Fibroblast of the conjunctiva (primary cell): ENCODE measurements at regions not wholly inside any gene's neighbourhood (a gene's known extent, or its start where the extent isn't known, plus 50 kb on each side); places are given as distances from the start of the nearest gene placed in this dataset.
"Not testable (repeated sequence)": the region's sequence is repeated elsewhere in the genome, so short reads cannot be mapped to it uniquely, and the experiment has no call there.

Experiments used
- DNase-seq: peaks from one replicate; pipeline ENCODE4 v3.0.0-alpha.2; 2010; ENCODE audit warnings: low read depth

DNA sequence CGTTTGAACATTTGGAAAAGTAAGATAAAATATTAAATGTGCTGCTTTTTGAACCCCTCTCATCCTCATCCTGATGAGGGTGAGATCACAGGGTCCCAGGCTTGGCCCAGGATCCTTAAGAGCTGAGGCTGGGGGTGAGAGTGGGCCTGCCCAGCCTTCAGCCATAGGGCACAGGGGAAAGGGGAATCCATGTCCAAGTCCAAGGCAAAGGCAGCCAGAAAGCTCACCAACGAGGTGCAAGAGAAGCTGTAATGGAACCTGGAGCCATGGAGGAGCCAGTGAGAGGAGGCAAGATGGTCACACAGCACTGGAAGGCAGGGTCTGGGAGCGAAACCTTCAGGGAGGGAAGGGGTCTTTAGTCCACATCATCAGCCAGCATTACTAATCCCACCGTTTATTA is 191.9 kb downstream of the RRAGC start:
- DNase-seq = no peak

DNA sequence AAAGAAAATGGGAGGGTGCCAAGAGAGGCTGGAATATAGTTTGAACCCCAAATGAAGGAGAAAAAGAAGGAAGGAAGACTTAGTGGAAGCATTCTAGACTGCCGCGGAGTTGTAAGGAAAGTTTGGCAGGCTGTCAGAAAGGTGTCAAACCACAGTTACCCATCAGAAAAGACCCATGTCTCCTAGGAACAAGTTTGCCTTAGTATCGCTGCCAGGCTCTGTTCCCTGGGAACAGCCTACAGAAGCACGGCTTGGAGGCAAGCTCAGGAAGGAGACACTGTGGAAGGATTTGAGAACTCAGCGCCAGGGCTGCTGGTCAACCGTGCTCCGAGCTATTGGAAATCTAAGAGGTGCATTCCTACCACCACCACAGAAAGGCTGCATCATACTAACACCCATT is 197.4 kb downstream of the RRAGC start:
- DNase-seq = no peak

DNA sequence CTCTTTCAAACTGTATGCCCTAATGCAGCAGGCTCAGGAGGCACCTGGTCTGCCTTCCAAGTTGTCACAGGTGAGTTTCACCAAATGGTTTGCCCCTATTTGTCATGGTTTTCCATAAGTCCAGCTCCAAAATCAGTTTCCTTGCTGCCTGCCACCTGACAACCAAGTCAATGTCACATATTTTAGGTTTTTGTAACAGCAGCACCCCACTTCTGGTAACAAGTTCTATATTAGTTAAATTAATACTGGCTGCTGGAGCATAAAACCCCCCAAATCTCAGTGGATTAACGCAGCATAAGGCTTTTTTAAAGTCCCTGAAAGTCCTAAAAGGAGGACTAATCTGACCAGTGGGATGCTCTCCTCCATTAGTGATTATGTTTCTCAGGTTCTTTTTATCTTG is 200.7 kb downstream of the RRAGC start:
- no peak for DNase-seq

DNA sequence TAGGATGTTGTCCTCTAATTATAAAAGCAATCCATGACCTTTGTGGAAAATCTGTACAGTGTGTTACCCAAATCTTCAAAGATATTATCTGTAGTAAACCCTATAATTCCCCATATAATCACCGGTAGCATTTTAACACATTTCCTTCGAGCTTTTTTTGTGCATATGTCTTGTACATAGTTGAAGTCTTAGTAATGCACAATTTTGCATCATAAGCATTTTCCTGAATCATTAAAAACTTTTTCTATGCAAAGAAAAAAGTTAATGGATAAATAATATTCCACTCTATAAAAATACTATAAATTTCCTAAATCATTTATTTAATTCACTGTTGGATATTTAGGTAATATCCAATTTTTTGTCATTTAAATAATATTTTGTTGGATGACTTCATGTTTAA is 201.7 kb downstream of the RRAGC start:
- DNase-seq = no peak

DNA sequence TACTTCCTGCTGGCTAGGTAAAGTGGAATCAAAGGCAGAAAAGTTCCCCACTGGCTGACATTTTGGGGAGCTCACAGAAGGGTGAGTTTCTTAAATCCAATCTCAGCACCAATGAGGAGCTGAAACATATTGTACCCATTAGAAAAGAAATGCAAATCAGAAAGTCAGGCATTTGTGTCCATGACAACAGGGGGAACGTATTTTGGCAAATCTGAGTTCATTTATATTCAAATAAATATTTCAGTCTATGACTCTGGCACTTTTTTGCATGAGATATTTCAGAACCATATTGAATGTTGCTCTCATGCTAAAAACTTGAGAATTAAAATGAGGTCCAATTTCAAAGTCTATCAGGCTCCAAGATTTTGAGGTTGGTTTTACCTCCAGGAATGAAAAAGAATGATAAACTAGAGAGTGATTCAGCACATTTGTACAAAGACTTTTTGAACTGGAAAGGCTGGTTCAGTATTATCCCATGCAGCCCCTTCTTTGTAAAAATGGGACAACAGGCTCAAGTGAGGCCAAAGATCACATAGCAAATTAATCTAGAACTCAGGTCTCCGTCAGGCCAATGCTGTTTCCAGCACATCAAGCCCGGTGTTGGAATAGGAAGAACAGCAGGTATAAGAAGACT is 202.2 kb downstream of the RRAGC start:
- no peak for DNase-seq

DNA sequence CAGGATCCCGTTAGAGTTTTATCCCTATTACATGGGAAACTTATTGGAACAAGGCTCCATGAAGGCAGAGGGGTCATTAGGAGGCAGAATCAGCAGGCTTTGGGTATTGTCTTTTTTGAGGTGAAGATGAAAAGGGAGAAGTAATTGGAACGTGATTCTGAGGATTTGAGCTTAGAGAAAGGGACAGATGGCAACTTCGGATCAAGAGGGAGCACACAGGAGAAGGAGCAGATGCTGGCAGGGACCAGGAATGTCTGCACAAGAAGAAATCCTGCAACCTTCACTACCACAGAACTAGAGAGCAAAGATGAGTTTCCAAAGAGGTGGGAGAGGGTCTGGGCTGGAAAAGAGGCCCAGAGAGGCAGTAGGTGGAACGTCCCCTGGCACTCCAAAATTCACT is 202.8 kb downstream of the RRAGC start:
- DNase-seq = no peak

DNA sequence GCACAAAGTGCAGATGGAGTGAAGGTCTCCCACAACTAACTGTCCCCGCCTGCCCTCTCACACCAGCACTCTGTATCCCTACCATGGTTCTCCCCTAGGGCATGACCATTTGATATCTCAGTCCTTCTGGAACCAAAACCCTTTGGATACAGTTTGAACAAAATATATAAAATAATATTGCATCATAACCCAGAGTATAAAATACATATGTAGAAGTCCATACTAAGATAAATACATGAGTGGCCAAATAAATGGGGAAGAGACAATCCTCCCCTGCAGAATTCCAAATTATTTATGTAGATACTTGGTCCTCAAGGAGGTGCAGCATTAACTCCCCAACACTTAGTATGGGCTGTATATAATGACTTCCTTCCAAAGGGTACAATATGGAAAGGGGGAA is 207.4 kb downstream of the RRAGC start:
- DNase-seq = no peak

DNA sequence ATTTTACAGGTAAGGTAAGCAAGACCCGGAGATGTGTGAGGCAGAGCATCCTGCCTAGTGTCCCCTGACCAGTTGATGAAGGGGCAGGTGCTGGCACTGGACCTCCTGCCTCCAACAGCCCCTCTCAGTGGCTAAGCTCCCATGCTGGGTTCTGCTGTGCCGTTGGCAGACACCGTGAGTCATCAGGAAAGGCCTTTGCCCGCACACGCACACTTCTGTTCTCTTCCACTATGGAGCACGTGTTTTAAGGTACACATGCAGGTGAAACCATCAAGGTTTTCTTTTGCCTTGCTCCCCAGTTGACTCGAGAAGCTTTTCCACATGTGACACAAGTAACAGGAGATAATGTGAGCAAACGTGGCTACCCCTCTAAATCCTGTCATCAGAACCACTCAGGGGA is 207.9 kb downstream of the RRAGC start:
- DNase-seq = no peak

DNA sequence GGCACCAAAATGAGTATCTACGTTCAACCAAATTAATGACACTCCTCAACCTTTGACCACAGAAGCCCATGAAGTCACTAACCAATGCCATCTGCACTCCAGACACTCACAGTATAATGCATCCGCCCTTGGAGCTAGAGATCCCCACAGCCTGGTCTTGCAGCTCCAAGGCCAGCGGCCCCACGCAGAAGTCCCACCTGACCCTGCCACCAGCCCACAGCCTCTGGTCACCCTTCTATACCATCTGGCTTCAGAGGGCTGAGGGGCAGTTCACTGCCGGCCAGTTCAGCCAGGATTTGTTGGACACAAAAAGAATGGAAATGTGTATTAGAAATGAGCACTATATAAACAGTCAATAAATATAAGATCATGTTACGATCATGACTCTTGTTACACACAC is 211.2 kb downstream of the RRAGC start:
- DNase-seq = no peak

DNA sequence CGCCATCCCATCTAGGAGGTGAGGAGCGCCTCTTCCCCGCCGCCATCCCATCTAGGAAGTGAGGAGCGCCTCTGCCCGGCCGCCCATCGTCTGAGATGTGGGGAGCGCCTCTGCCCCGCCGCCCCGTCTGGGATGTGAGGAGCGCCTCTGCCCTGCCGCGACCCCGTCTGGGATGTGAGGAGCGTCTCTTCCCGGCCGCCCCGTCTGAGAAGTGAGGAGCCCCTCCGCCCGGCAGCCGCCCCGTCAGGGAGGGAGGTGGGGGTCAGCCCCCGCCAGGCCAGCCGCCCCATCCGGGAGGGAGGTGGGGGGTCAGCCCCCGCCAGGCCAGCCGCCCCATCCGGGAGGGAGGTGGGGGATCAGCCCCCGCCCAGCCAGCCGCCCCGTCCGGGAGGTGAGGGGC is 212.2 kb downstream of the RRAGC start:
- DNase-seq = not testable (repeated sequence)

DNA sequence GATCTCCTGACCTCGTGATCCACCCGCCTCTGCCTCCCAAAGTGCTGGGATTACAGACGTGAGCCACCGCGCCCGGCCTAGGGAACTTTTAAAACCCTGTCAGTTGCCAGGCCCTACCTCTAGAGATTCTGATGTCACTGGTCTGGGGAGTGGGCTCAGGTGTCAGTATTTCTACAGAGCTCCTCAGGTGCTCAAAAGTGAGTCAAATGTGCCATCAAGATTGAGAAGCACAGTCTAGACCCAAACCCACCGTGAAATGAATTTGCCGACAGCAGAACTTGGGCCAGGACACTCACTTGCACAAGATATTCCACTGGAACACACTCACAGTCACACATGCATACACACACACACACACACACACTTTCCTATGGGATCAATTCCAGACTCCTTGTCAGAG is 215.5 kb downstream of the RRAGC start:
- DNase-seq = no peak

DNA sequence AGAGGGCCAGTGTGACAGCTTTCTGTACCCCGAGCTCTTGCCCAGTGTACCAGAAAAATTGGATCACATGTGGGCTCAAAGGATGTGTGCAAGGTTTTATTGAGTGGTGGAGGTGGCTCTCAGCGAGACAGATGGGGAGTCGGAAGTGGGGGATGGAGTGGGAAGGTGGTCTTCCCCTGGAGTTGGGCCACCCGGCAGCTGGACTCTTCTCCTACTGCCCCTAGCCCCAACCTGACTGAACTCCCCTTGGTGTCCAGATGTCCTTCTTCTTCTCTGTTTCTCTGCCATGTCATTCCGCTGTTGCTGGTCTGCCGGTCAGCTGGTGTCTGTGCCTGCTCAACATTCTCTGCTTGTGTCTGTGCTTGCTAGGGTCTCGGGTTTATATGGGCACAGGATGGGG is 217.9 kb downstream of the RRAGC start:
- DNase-seq = no peak

DNA sequence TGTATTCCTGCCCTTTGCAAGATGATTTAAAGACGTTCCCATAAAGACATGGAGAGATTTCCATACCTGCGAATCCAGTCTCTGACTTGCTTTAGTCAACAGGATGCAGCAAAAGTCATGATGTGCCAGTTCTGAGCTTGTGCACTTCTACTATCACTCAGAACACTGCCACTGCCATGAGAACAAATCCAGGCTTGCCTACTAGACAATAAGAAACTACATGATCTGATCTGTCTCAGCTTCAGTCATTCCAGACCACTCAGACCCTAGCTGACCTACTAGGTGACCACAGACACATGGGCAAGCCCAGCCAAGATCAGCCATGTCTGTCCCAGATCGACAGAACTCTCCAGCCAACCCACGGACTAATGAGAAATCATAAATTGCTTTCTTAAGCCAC is 219.2 kb downstream of the RRAGC start:
- no peak for DNase-seq

DNA sequence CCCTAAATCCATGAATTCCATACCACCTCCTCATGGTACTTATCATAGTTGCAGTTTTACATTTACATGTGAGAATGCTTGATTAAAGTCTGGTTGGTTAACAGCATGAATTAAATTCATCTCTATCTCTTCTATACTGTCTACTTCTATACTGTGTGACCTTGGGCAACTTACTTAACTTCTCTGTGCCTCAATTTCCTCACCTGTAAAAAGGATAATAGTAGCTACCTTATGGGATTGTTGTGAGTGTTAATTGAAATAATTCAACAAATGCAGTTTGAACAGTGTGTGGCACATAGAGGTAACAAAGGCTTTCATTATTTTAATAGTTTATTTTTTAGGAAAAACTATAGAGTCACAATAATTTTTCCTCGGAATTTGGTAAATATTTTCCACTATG is 231.3 kb downstream of the RRAGC start:
- no peak for DNase-seq

DNA sequence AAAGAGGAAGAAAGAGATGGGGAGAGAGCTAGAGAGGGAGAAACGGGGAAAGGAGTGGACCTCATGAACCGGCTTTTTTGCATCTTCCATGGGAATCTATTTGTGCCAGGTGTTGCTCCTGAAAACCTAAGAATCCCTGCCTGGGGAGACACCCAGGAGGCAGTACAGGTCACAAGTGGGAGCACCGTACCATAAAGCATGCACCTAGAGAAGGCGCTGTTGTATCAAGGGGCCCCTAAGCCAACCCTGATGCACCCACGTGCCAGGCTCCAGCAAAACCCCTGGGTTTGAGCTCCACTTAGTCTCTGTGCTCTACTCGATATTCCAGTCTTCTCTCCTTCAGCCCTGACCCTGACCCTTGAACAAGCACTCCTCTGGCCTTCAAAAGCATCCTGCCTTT is 233.6 kb downstream of the RRAGC start:
- no peak for DNase-seq

DNA sequence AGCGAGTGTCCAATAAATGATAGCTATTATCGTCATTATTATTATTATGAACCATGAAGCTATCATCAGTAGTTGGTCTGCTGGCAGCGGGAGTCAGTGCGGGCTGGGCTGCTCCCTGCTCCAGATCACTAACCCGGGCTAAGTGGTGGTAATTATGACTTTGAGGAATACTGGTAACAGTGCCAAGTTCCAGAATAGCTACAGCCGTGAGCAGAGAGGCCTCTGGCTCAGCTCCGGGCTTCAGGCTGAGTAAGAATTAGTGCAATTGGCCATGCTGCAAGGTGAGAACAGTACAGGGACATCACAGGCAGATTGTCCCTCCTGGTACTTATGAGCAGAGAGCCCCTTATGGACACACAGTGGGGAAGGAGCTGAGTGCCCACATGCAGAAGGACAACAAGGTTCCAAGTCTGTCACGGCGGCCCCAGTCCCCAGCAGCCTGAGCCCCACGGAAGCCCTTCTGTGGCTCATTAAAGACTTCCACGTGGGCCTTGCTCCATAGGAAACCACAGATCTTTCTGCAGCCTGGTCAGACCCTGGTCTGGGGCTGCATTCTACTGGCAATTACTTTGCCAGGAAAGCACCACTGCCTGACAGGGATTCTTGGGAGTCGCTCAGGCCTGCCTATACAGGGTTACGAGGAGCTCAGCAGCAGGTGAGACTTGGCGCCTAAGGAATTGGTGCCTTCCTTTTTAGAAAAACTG is 235.1 kb downstream of the RRAGC start:
- DNase-seq = no peak

DNA sequence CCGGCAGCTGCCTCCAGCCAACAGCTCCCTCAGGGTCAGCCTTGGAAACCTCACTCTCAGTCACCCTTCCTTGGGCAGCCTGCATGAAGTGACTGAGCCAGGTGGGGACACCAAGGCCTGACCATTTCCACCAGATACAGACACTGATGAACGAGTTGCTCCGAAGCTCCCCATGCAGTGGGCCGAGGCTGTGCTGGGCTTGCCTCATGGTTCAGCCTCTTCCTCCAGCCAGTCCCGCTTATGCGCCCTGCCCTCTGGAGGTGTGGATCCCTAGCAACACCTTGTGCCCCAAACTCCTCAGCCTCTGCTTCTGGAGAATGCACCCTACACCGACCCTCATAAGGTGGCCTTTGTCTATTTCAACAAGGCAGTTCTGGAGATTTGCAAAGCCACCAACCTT is 236.0 kb downstream of the RRAGC start:
- no peak for DNase-seq

DNA sequence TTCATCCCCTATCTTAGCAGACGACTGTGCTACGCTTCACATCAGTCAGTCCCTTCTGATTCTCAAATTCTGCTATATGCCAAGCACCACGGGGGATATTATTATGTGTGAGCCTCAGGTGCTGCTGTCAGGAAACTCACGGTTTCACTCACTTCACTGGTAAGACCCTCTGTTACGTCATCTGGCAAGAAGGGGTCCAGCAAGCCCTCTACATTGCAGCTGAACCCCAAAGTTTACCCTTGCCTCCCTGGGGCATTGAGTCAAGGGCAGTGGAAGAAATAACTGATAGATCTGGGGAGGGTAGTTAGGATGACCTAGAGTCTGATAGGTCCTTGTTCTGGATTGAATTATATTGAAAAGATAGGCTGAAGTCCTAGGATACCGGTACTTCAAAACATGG is 237.4 kb downstream of the RRAGC start:
- DNase-seq = no peak

DNA sequence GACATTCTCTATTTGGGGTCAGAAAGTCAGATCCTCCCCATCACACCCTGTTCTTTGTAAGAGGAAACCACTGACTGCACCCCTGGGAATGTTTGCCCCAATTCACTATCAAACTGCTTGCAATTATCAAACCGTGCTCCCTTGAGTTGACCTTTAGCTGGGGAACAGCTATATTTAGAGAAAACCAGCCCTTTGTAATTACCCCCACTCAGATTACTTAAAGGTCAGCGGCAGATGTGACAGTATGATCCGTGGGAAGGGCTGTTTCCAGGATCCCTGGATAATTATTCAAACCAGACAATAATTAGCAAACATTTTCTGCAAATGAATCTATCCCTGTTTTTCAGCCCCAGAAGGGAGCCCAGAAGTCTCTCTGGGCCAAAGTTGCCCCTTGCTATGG is 242.7 kb downstream of the RRAGC start:
- no peak for DNase-seq

DNA sequence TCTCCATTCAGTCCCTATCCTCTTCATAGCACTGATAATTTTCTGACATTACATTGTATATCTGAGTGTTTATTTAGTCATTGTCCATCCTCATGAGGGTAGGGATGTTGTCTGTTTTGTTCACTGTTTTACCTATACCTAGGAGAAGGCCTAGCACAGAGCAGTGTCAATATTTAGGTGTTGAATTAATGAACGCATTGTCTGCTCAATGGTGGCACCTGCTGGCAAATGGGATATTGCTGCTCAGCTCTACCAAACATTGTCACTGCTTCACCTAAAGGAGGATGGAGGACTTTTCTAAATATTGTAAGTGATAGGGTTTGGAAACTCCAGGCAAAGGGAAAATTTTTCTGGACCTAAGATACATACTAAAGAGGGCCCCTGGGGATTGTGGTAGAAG is 243.9 kb downstream of the RRAGC start:
- DNase-seq = no peak

DNA sequence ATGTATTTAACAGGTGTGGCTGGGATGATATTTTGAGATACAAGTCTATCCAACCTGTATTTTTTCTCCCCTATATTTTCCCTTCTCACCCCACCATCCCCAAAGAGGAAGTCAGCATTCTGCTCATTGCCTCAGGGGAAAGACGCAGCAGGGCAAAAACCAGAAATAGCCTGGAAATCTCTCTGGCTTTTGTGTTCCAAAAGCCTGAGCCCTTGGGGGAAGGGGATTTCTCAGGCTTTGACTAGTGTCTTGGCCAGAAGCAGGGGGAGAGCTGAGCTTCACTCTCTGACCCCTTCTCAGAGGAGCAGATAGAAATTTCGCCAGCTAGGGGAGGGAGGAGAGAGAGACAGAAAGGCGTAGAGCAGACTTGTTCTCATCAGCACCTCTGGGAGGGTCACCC is 244.7 kb downstream of the RRAGC start:
- DNase-seq = no peak

DNA sequence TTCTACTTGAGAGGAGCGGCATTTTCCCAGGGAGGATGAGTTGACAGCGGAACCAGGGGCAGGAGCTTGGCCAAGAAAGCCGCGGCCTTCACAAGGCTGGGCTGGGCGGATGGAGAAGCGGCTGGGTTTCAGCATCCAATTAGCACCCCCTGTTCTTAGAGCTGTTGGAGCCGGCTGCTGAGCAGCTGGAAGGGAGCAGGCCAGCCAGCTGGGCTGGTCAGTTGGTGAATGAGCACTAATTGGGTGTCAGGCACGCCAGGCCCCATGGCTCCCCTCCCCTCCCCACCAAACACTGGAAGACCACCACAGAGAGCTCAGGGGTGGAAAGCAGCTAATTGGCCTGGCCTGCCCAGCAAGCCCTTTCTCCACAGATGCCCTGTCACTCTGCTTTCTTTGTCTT is 245.6 kb downstream of the RRAGC start:
- DNase-seq = no peak

DNA sequence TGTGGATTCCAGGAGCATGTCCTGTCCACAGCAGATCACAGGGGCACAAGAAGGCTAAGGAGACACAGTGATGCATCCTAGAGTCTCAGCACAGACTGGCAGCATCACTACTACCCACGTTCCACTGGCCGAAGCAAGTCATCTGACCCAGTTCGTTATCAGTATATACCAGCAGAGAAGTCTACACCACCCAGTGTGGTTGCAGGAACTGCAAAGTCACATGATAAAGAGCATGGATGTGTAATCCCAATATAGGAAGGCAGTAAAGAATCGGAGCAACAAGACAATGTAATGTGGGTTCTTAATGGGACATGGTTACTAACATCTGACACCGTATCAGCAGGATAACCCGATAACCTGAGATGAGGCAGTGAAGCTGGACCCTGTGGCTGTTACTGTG is 246.6 kb downstream of the RRAGC start:
- no peak for DNase-seq

DNA sequence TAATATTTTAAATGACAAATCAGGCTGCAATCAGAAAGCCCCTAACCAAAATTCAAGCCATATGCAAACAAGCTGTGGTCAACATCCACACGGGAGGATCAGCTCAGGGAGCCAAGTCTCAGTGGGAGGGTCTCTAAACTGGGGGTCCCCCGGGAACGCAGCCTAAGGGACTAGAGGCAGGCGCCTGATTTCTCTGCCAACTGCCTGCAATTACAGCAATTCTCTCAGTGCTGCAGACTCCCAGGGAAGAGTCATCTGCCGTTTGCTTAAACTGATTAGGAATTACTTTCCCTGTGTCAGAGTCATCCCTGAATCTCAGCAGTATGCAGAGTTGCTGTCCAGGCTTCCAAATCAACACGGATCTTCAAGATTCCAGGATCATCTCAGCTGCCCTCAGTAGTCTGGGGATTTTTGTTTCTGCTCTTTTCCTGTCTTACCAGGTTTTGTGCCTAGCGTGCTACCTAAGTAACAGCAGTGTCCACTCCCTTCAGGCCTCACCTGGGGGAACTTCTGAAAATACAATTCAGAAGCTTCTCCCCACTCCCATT is 247.8 kb downstream of the RRAGC start:
- no peak for DNase-seq
